ENCODE measurements at regions not wholly inside any gene's neighbourhood (a gene's known extent, or its start where the extent isn't known, plus 50 kb on each side); places are given as distances from the start of the nearest gene placed in this dataset.

- TF ChIP-seq POU6F1 (CRISPR knock-in tag; IDR thresholded peaks at IDR 0.05; ENCODE audit: borderline replicate concordance, low read depth) = no peak
- no peak for TF ChIP-seq PATZ1 (CRISPR knock-in tag; IDR thresholded peaks at IDR 0.05; ENCODE audit: borderline replicate concordance)
- no peak for TF ChIP-seq RARB (CRISPR knock-in tag; IDR thresholded peaks at IDR 0.05)
- no peak for TF ChIP-seq ARNTL (CRISPR knock-in tag; IDR thresholded peaks at IDR 0.05; ENCODE audit: borderline replicate concordance, low read depth)
- no peak for TF ChIP-seq ZNF8 (CRISPR knock-in tag; IDR thresholded peaks at IDR 0.05)
- TF ChIP-seq CSDC2 (CRISPR knock-in tag; IDR thresholded peaks at IDR 0.05) = no peak
Observed at GRCh38 chr16:82265809-82266208, 95.8 kb upstream of the MPHOSPH6 start.

Data from SK-N-SH treated with all-trans-retinoic acid at 6 μM for 48 hours (cell line).